Activated CD8-positive, alpha-beta memory T cell treated with anti-CD3 and anti-CD28 coated beads, Interleukin-2, amount 10 ng/mL, durations not matched to agents 7 days and 5 days (primary cell): ENCODE measurements at regions not wholly inside any gene's neighbourhood (a gene's known extent, or its start where the extent isn't known, plus 50 kb on each side); places are given as distances from the start of the nearest gene placed in this dataset.
"Not testable (repeated sequence)": the region's sequence is repeated elsewhere in the genome, so short reads cannot be mapped to it uniquely, and the experiment has no call there.

ENCODE experiments used
- ATAC-seq: fragments of 150-1000 bp; cut with Tn5 transposase; one replicate; pipeline ENCODE4 v1.10.0; 2021; ENCODE audit warnings: moderate library complexity
- CTCF ChIA-PET: fragments of 350-600 bp; sonication (Branson Sonifier 250); formaldehyde crosslinking; loops from one replicate; lab custom pipeline; 2021; ENCODE audit warnings: antibody characterized with exemption; lab: Charles Lee
- DNase-seq: peaks from one replicate; pipeline ENCODE4 v3.0.0-alpha.2; 2020
- H3K27ac Mint-ChIP-seq: one replicate; pipeline ENCODE4 v1.8.0; 2021; ENCODE audit warnings: mild to moderate bottlenecking, mixed read lengths
- H3K27me3 Mint-ChIP-seq: one replicate; pipeline ENCODE4 v1.8.0; 2021; ENCODE audit warnings: mixed read lengths
- H3K36me3 Mint-ChIP-seq: one replicate; pipeline ENCODE4 v1.8.0; 2021; ENCODE audit warnings: mild to moderate bottlenecking, mixed read lengths
- H3K4me1 Mint-ChIP-seq: one replicate; pipeline ENCODE4 v1.8.0; 2021; ENCODE audit warnings: mixed read lengths
- H3K4me3 Mint-ChIP-seq: one replicate; pipeline ENCODE4 v1.8.0; 2021; ENCODE audit warnings: mild to moderate bottlenecking, moderate library complexity, mixed read lengths
- H3K9me3 Mint-ChIP-seq: one replicate; pipeline ENCODE4 v1.8.0; 2022; ENCODE audit warnings: low read depth, mixed read lengths

GRCh38 chr4:87901422-87901992 is 68.7 kb downstream of the MEPE start:
- no peak for DNase-seq
- CTCF ChIA-PET: no interaction called here

DNA sequence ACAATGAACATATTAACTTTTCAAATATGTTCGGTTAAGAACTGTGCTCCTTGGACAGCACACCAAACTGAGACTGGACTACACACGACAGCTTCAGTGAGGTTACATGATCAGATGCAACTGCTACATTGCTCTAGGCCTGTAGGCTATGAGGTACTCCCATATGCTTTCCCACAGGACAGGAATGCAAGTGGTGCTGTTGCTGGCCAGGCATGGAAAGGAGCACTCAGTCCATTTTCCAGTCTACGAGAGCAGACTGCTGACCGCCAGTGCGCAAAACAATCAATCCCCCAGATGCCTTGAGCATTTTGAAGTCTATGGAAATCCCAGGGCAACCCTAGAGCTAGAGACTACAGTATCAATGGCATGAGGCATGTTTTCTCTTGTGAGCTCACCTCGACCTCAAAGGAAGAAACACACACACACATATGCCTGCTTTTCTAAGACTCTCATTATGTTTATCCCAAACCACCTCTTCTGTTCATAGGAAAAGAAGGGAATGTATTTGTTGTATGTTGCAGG is 70.8 kb upstream of the SPP1 start:
- CTCF ChIA-PET: no interaction called here
- ATAC-seq: no peak
- no peaks in the 10 kb centered on the region for H3K36me3 Mint-ChIP-seq
- no peak for DNase-seq
- no peaks in the 10 kb centered on the region for H3K9me3 Mint-ChIP-seq
- no peak overlapping the region for H3K4me3 Mint-ChIP-seq
- no peak overlapping the region for H3K27ac Mint-ChIP-seq
- no peaks in the 10 kb centered on the region for H3K4me1 Mint-ChIP-seq
- peaks cover 40% of the 10 kb centered on the region for H3K27me3 Mint-ChIP-seq

More at GRCh38 chr4:87901422-87901992, 68.7 kb downstream of the MEPE start:
- H3K4me3 Mint-ChIP-seq: no peak overlapping the region
- H3K27ac Mint-ChIP-seq: no peak overlapping the region
- no peaks in the 10 kb centered on the region for H3K36me3 Mint-ChIP-seq
- peaks cover 45% of the 10 kb centered on the region for H3K27me3 Mint-ChIP-seq
- no peak for ATAC-seq
- H3K9me3 Mint-ChIP-seq: no peaks in the 10 kb centered on the region
- peaks cover 6% of the 10 kb centered on the region for H3K4me1 Mint-ChIP-seq

DNA sequence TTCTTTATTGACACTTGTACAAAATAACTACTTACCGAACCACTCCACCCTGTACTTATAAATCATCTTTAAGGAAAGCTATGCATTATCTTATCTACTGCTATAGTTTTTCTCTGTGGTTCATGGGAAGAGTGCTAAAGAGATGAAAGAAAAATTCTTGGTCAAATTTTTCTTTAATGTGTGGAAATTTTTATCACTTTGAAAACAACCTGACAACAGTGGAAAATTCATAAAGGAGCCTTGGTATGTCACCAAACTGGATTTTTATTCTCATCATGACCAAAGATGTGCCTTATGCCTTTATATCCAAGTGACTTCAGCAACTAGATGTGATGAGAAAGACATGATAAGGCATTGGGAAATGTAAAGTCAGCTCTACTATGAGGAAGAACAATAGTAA is 67.2 kb upstream of the SPP1 start:
- ATAC-seq (no peak), DNase-seq (no peak)
- Mint-ChIP-seq H3K36me3 (no peaks in the 10 kb centered on the region), H3K9me3 (no peaks in the 10 kb centered on the region), H3K4me1 (no peaks in the 10 kb centered on the region), H3K4me3 (no peak overlapping the region), H3K27ac (no peak overlapping the region), H3K27me3 (peaks cover 33% of the 10 kb centered on the region)
- CTCF ChIA-PET: no interaction called here

DNA sequence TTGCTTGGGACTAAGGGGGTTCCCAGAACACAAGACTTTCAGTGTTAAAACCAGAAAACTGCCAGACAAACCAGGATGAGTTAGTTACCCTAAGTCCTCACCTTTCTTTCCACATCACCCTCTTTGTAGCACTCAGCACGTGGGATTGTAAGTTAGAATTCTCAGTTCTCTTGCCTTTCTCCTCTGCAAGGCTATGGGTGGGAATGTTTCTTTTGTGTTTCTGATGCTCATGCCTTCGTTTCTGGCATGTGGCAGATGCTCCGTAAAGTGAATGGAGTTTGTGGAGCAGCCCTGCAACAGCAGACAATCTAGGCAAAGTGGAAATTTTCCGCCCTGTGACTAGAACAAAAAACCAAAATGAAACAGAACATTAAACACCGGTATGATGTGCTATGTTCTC is 64.7 kb upstream of the SPP1 start:
- H3K4me3 Mint-ChIP-seq: no peak overlapping the region
- H3K36me3 Mint-ChIP-seq: no peaks in the 10 kb centered on the region
- H3K27me3 Mint-ChIP-seq: peaks cover 34% of the 10 kb centered on the region
- DNase-seq: no peak
- H3K27ac Mint-ChIP-seq: no peak overlapping the region
- no peak for ATAC-seq
- no peaks in the 10 kb centered on the region for H3K4me1 Mint-ChIP-seq
- CTCF ChIA-PET: no interaction called here
- H3K9me3 Mint-ChIP-seq: no peaks in the 10 kb centered on the region

DNA sequence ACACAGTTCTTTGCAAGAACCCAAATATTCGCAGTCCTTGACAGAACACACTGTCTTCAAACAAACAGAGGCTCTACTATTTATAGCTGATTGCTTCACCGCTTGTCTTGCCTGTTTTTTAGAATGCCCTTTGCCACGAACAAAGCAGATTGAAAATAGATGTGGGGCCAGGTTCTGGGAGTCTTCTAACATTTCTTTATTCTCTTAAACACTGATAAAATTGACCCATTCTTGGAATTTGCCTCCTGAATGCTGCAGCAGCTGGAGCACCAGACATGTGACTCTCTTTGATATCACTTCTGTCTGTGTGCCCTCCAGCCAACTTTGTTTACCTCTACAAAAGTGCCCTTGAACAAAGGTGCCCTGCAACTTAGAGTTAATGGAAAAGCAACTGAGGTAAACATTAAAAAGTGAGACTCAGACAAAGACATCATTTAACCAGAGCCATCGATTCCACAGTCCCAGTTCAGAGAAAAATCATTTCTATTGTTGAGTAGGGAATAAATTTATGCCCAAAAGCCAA is 64.2 kb upstream of the SPP1 start:
- ATAC-seq (no peak), DNase-seq (no peak)
- Mint-ChIP-seq H3K4me1 (no peaks in the 10 kb centered on the region), H3K36me3 (no peaks in the 10 kb centered on the region), H3K9me3 (no peaks in the 10 kb centered on the region), H3K27me3 (peaks cover 35% of the 10 kb centered on the region), H3K4me3 (no peak overlapping the region), H3K27ac (no peak overlapping the region)
- CTCF ChIA-PET: no interaction called here

DNA sequence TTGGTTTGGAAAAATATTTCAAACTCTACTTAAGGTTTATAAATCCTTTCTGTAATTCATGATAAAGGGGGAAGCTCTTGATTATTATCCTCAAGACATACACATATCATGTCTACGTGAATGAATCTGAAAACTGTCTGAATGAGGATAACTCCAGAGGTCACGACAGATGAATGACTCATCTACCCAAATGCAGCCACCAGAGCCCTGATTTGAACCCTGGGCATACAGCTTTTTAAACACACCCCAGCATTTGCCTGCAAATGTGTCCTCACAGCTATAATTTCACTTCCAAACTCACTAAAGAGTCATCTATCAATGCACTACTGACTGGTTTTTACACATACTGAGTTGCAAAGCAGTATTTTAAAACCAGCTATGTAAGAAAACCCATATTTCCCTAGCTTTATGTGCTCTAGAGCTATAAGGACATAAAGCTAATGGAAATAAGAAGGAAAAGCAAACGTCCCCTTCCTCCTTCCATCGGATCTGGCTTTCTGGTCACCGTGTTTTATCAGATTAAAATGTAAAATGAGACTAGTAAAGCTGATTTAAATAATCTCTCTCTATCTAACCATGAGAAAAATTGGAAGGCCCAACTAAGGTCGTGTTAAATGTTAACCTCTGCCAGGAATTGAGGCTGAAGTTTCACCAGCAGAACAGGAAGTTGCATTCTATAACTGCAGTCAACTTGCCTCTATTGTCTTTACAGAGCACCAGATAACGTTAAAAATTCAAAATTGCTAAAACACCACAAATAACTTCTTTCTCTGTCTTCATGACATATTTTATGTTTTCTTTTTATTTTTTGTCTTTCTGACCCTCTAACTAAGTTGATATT is 63.1 kb upstream of the SPP1 start:
- H3K4me1 Mint-ChIP-seq: no peaks in the 10 kb centered on the region
- H3K4me3 Mint-ChIP-seq: no peak overlapping the region
- H3K9me3 Mint-ChIP-seq: no peaks in the 10 kb centered on the region
- ATAC-seq (no peak), DNase-seq (no peak)
- CTCF ChIA-PET: no interaction called here
- peaks cover 32% of the 10 kb centered on the region for H3K27me3 Mint-ChIP-seq
- H3K36me3 Mint-ChIP-seq: no peaks in the 10 kb centered on the region
- H3K27ac Mint-ChIP-seq: no peak overlapping the region

- ATAC-seq (no peak), DNase-seq (no peak)
- H3K9me3 Mint-ChIP-seq: no peaks in the 10 kb centered on the region
- no peaks in the 10 kb centered on the region for H3K4me1 Mint-ChIP-seq
- no peak overlapping the region for H3K4me3 Mint-ChIP-seq
- H3K36me3 Mint-ChIP-seq: no peaks in the 10 kb centered on the region
- H3K27ac Mint-ChIP-seq: no peak overlapping the region
- CTCF ChIA-PET: no interaction called here
- H3K27me3 Mint-ChIP-seq: peaks cover 32% of the 10 kb centered on the region
These were observed 61.6 kb upstream of the SPP1 start for GRCh38 chr4:87913896-87914295.

DNA sequence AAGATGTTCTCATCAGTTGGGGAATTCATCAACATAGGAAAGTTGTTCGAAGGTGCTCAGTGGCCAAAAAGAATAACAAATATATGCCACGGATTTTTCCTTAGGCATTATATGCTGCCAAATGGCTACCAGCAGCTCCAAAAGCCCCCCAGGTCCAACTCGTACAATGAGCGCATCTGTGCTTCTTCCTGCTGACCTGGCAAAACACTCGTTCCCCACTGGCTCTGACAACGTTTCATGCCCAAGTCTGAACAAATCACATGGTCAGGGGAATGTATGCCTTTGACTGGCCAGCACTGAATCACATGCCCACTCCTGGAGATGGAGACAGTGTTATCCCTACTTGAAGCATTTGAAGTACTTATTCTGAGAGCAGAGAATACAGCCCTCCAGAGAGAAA is 59.9 kb upstream of the SPP1 start:
- H3K4me3 Mint-ChIP-seq: no peak overlapping the region
- H3K27me3 Mint-ChIP-seq: peaks cover 20% of the 10 kb centered on the region
- ATAC-seq (no peak), DNase-seq (no peak)
- no peaks in the 10 kb centered on the region for H3K36me3 Mint-ChIP-seq
- H3K9me3 Mint-ChIP-seq: no peaks in the 10 kb centered on the region
- no peak overlapping the region for H3K27ac Mint-ChIP-seq
- no peaks in the 10 kb centered on the region for H3K4me1 Mint-ChIP-seq
- CTCF ChIA-PET: interaction anchor here (0.6 kb wide), 1 partner anchor 25 kb away, joined by 3 read pairs; no protein-coding TSS in a partner anchor

- Mint-ChIP-seq H3K4me1 (no peaks in the 10 kb centered on the region), H3K27me3 (peaks cover 11% of the 10 kb centered on the region), H3K9me3 (no peaks in the 10 kb centered on the region), H3K27ac (no peak overlapping the region), H3K4me3 (no peak overlapping the region), H3K36me3 (no peaks in the 10 kb centered on the region)
- DNase-seq (no peak), ATAC-seq (no peak)
- CTCF ChIA-PET: no interaction called here
These were observed 58.9 kb upstream of the SPP1 start for GRCh38 chr4:87916626-87917025.

GRCh38 chr4:87917911-87918310 is 57.6 kb upstream of the SPP1 start:
- H3K9me3 Mint-ChIP-seq, H3K27ac Mint-ChIP-seq, H3K36me3 Mint-ChIP-seq, ATAC-seq, DNase-seq, H3K4me3 Mint-ChIP-seq, CTCF ChIA-PET, H3K4me1 Mint-ChIP-seq, H3K27me3 Mint-ChIP-seq: not testable (repeated sequence)

DNA sequence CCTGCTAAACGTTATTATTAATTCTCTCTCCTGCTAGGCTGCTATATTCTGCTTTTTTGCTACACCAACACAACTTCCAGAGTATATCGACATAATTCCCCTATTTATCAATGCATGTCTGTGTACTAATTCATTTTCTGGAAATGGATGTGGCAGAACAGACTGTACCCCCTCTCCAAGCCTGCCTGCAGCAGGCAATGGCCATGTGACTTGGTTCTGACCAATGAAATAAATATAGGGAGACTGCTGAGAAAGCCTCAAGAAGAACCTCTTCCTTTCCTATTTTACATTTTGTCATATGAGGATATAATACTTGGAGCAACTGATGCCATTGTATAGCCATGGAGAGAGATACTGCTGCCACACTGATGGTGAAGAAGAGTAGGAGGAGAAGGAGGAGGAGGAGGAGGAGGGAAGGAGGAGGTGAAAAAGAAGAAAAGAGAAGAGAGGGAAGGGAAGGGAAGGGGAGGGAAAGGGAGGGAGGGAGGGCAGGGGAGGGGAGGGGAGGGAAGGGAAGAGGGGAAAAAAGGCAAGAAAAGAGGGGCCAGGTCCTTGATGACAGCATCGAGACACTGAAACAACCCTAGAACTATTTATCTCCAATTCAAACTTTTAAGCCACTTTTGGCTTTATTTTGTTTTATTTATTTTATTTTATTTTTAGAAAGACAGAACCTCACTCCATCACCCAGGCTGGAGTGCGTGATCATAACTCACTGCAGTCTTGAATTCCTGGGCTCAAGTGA is 57.0 kb upstream of the SPP1 start:
- H3K4me1 Mint-ChIP-seq: no peaks in the 10 kb centered on the region
- no peak overlapping the region for H3K4me3 Mint-ChIP-seq
- H3K36me3 Mint-ChIP-seq: no peaks in the 10 kb centered on the region
- CTCF ChIA-PET: no interaction called here
- H3K27me3 Mint-ChIP-seq: peaks cover 8% of the 10 kb centered on the region
- H3K27ac Mint-ChIP-seq: no peak overlapping the region
- no peak for DNase-seq
- H3K9me3 Mint-ChIP-seq: no peaks in the 10 kb centered on the region
- ATAC-seq: no peak

- H3K4me3 Mint-ChIP-seq, DNase-seq, H3K4me1 Mint-ChIP-seq, ATAC-seq, H3K36me3 Mint-ChIP-seq, CTCF ChIA-PET, H3K9me3 Mint-ChIP-seq, H3K27me3 Mint-ChIP-seq, H3K27ac Mint-ChIP-seq: not testable (repeated sequence)
These were observed 56.2 kb upstream of the SPP1 start for GRCh38 chr4:87919304-87919703.

DNA sequence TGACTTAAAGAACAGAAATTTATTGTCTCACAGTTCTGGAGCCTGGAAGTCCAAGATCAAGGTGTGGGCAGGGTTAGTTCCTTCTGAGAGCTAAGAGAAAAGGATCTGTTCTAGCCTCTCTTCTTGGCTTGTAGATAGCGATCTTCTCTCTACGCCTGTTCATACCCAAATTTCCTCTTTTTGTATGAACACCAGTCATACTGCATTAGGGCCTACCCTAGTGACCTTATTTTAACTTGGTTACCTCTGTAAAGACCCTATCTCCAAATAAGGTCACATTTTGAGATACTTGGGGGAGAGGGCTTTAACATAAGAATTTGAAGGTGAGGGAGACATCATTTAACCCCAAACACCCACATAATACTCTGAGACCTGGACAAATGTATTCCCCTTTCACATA is 55.6 kb upstream of the SPP1 start:
- ATAC-seq (no peak), DNase-seq (no peak)
- Mint-ChIP-seq H3K36me3 (no peaks in the 10 kb centered on the region), H3K4me3 (no peak overlapping the region), H3K27ac (no peak overlapping the region), H3K4me1 (no peaks in the 10 kb centered on the region), H3K27me3 (peaks cover 8% of the 10 kb centered on the region), H3K9me3 (no peaks in the 10 kb centered on the region)
- CTCF ChIA-PET: no interaction called here
